Mesendoderm (in vitro differentiated cells): ENCODE measurements at regions not wholly inside any gene's neighbourhood (a gene's known extent, or its start where the extent isn't known, plus 50 kb on each side); places are given as distances from the start of the nearest gene placed in this dataset.
A peak's percentile ranks its signal among the peaks of the same experiment; 100 is the strongest.
"Not testable (repeated sequence)": the region's sequence is repeated elsewhere in the genome, so short reads cannot be mapped to it uniquely, and the experiment has no call there.

Experiments used
- DNase-seq: peaks from one replicate; pipeline ENCODE4 v3.0.0; 2013
- H2AK5ac ChIP-seq: 2 replicates; pipeline ENCODE4 v1.6.1; 2013; ENCODE audit warnings: low read length, inconsistent platforms
- H2BK120ac ChIP-seq: 2 replicates; pipeline ENCODE4 v1.6.1; 2013; ENCODE audit warnings: low read depth, mild to moderate bottlenecking, low read length, moderate library complexity, mixed read lengths
- H2BK15ac ChIP-seq: replicated peaks from 2 replicates; pipeline ENCODE4 v1.6.1; 2013; ENCODE audit warnings: low read depth, mild to moderate bottlenecking, moderate library complexity
- H2BK5ac ChIP-seq: 2 replicates; pipeline ENCODE4 v1.6.1; 2013; ENCODE audit warnings: low read length, inconsistent platforms
- H3K18ac ChIP-seq: 2 replicates; pipeline ENCODE4 v1.6.1; 2013; ENCODE audit warnings: mild to moderate bottlenecking, low read length, mixed read lengths
- H3K23ac ChIP-seq: one replicate; pipeline ENCODE4 v1.6.1; 2013; ENCODE audit warnings: low read length
- H3K27ac ChIP-seq: 2 replicates; pipeline ENCODE4 v1.5.1; 2013; ENCODE audit warnings: low read depth, mild to moderate bottlenecking, inconsistent platforms, low read length, moderate library complexity
- H3K27me3 ChIP-seq: 2 replicates; pipeline ENCODE4 v1.6.1; 2013; ENCODE audit warnings: low read length, control low read depth, mild to moderate bottlenecking, inconsistent platforms; ENCODE audit not compliant: insufficient read depth, poor library complexity
- H3K36me3 ChIP-seq: 2 replicates; pipeline ENCODE4 v1.6.1; 2013; ENCODE audit warnings: low read length, inconsistent platforms; ENCODE audit not compliant: control insufficient read depth, insufficient read depth
- H3K4ac ChIP-seq: one replicate; pipeline ENCODE4 v1.6.1; 2013; ENCODE audit warnings: low read depth, mild to moderate bottlenecking, low read length, moderate library complexity
- H3K4me1 ChIP-seq: 2 replicates; pipeline ENCODE4 v1.6.1; 2013; ENCODE audit warnings: low read depth, low read length, inconsistent platforms; ENCODE audit not compliant: control insufficient read depth
- H3K4me2 ChIP-seq: 2 replicates; pipeline ENCODE4 v1.6.1; 2013; ENCODE audit warnings: low read length
- H3K4me3 ChIP-seq: 2 replicates; pipeline ENCODE4 v1.5.1; 2013; ENCODE audit warnings: mild to moderate bottlenecking, low read length
- H3K56ac ChIP-seq: one replicate; pipeline ENCODE4 v1.6.1; 2013; ENCODE audit warnings: low read length
- H3K79me1 ChIP-seq: 2 replicates; pipeline ENCODE4 v1.6.1; 2013; ENCODE audit warnings: low read length, inconsistent platforms
- H3K79me2 ChIP-seq: 2 replicates; pipeline ENCODE4 v1.6.1; 2013; ENCODE audit warnings: mild to moderate bottlenecking, low read length; ENCODE audit not compliant: control insufficient read depth, insufficient read depth
- H3K9ac ChIP-seq: 2 replicates; pipeline ENCODE4 v1.6.1; 2013; ENCODE audit warnings: low read length, inconsistent platforms
- H4K5ac ChIP-seq: one replicate; pipeline ENCODE4 v1.6.1; 2013; ENCODE audit warnings: low read length
- H4K8ac ChIP-seq: one replicate; pipeline ENCODE4 v1.6.1; 2013; ENCODE audit warnings: low read depth, mild to moderate bottlenecking, control low read depth, low read length, moderate library complexity
- WGBS: extraction: QIAGEN DNeasy Blood & Tissue Kit; methylation state at CpG from one replicate; pipeline ENCODE4 v1.1.7; 2013; ENCODE audit warnings: low lambda C conversion rate, missing lambda C conversion rate; ENCODE audit not compliant: insufficient coverage; ENCODE audit errors: extremely low coverage; 5-methylcytosine and 5-hydroxymethylcytosine counted together

DNA sequence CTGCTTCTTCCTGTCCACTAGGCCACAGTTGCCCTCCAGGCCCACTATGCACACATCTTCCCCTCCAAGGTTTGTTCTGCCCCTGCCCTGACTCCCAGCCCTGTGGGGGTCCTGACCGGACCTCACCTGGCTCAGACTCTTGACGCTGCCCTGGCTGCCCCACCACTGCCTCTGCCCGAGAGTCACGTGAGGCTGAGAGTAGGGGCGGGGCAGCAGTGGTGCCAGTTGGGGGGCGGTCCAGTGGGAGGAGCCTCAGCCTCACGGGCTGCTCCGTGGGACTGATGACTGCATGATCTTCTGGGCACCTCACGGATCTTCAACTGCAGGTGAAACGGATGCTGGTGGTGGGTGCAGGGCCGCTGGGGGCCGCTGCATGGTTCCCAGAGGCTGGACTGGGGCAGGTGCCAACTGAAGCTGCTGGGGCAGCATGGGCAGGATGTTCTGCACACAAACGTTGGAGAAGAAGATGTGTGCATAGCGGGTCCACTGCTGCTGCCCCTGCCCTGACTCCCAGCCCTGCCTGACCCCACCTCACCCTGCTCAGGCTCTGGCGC lies 77.6 kb downstream of the HHIPL2 start:
- H4K8ac ChIP-seq, H3K4ac ChIP-seq, H3K9ac ChIP-seq, H3K79me1 ChIP-seq, H2AK5ac ChIP-seq, H3K4me1 ChIP-seq, H3K56ac ChIP-seq, H3K27me3 ChIP-seq, H3K4me3 ChIP-seq, H3K27ac ChIP-seq, H3K79me2 ChIP-seq, H4K5ac ChIP-seq, H3K18ac ChIP-seq, H2BK120ac ChIP-seq, H3K4me2 ChIP-seq, H2BK15ac ChIP-seq, H3K36me3 ChIP-seq, H2BK5ac ChIP-seq, DNase-seq, H3K23ac ChIP-seq: not testable (repeated sequence)
- WGBS, result no CpG with 5 or more reads among the region's 15 CpGs

DNA sequence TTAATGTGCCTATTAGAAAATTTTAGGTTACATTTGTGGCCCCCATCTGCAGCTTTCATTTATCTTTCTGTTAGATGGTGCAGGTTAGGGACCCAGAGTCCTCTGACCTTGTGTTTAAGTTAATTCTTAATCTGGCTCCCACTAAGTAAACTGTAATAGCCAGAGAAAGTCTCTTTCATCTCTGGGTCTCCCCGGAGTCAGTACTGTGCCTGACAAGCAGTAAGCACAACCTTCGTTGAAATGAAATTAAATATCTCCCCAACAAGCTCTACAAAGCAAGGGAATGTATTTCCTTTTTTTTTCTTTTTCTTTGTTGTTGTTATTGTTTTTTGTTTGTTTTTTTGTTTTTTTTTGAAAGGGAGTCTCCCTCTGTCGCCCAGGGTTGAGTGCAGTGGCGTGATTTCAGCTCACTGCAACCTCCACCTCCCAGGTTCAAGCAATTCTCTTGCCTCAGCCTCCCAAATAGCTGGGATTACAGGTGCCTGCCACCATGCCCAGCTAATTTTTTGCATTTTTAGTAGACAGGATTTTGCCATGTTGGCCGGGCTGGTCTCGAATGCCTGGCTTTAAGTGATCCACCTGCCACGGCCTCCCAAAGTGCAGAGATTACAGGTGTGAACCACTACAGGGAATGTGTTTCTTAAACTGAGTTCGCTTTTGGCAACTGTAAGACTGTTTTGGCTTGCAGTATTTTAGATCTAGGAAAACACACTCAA lies 81.6 kb downstream of the HHIPL2 start:
- Histone ChIP-seq H4K8ac (peak overlapping the region; percentile 60), H2BK120ac (no peak overlapping the region), H3K79me2 (no peaks in the 10 kb centered on the region), H2AK5ac (no peak overlapping the region), H2BK15ac (no peak overlapping the region), H3K9ac (no peak overlapping the region), H3K23ac (no peak overlapping the region), H2BK5ac (no peak overlapping the region), H3K36me3 (no peaks in the 10 kb centered on the region), H3K4ac (no peak overlapping the region), H4K5ac (no peak overlapping the region), H3K56ac (no peak overlapping the region), H3K4me3 (no peak overlapping the region), H3K4me2 (no peak overlapping the region), H3K79me1 (no peaks in the 10 kb centered on the region), H3K4me1 (no peaks in the 10 kb centered on the region), H3K18ac (no peak overlapping the region), H3K27me3 (no peaks in the 10 kb centered on the region), H3K27ac (no peak overlapping the region)
- WGBS, result no CpG with 5 or more reads among the region's 8 CpGs
- DNase-seq, result no peak

DNA sequence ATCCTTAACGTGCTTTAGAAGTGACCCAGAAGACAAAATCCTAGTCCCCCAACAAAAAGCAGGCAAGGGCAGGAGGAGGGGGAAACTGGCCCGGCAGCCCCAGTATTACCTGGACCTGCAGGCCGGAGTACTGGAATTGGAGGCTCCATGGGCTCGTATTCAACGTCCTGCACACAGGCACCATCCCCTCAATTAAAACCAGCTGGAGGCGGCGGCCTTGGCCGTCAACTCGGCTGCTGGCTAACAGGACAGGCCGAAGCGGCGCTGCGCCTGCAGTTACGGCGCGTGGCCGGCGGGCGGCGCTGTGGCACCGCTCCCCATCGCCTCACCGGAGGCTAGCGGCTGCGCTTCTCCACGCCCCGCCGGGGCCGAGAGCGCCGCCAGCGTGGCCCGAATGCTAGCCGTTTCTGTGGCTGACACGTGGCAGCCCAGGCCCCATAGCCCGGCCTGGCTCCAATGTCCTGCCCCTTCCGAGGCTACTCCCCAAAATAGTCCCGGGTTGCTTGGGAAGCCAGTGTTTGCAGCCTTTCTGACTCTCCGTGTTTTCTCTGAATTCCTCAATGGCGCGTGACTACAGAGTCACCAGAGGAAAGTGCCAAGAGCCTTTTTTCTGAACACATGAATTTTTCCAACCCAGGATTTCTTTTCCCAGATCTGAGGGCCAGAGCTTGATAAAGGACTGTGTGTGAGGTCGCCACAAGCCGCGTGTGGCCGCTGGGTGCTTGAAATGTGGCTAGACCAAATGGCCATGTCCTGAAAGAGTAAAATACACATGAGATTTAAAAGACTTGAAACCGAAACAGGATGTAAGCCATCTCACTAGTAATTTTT lies 82.5 kb downstream of the HHIPL2 start:
- H3K79me1 ChIP-seq, result no peaks in the 10 kb centered on the region
- no CpG with 5 or more reads among the region's 46 CpGs for WGBS
- H3K56ac ChIP-seq, result peak overlapping the region; percentile 78
- no peak overlapping the region for H4K5ac ChIP-seq
- no peak overlapping the region for H3K18ac ChIP-seq
- no peak overlapping the region for H2AK5ac ChIP-seq
- no peak overlapping the region for H2BK120ac ChIP-seq
- no peak overlapping the region for H4K8ac ChIP-seq
- H3K23ac ChIP-seq, result no peak overlapping the region
- no peak overlapping the region for H2BK5ac ChIP-seq
- H3K4me1 ChIP-seq, result no peaks in the 10 kb centered on the region
- peak overlapping the region; percentile 11 for H3K27ac ChIP-seq
- H3K27me3 ChIP-seq, result no peaks in the 10 kb centered on the region
- peak; percentile 98 for DNase-seq
- peak overlapping the region; percentile 15 for H3K4me3 ChIP-seq
- no peak overlapping the region for H2BK15ac ChIP-seq
- no peak overlapping the region for H3K4ac ChIP-seq
- peak overlapping the region; percentile 56 for H3K4me2 ChIP-seq
- H3K36me3 ChIP-seq, result no peaks in the 10 kb centered on the region
- H3K9ac ChIP-seq, result peak overlapping the region; percentile 78
- H3K79me2 ChIP-seq, result no peaks in the 10 kb centered on the region

DNA sequence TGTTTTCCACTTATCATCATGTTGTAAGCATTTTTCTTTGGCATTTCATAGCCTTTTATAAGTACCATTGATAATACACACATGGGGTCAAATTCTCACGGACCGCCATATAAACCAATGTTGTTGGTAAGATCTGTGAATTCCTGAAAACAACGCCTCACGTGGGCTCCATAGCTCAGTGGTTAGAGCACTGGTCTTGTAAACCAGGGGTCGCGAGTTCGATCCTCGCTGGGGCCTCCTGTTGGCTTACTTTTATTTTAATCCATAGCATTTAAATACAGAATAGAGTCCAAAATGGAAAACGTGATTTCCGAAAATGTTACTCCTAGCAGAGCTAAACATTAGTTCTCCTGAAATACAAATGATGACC lies 83.1 kb downstream of the HHIPL2 start:
- Histone ChIP-seq H4K8ac (no peak overlapping the region), H2AK5ac (no peak overlapping the region), H3K27ac (no peak overlapping the region), H2BK5ac (no peak overlapping the region), H3K56ac (peak overlapping the region; percentile 72), H3K79me2 (no peaks in the 10 kb centered on the region), H3K27me3 (no peaks in the 10 kb centered on the region), H3K18ac (no peak overlapping the region), H3K79me1 (no peaks in the 10 kb centered on the region), H3K4ac (no peak overlapping the region), H3K4me2 (peak overlapping the region; percentile 6), H4K5ac (no peak overlapping the region), H3K4me3 (peak overlapping the region; percentile 15), H2BK15ac (no peak overlapping the region), H3K23ac (no peak overlapping the region), H3K4me1 (no peaks in the 10 kb centered on the region), H3K36me3 (no peaks in the 10 kb centered on the region), H3K9ac (peak overlapping the region; percentile 61), H2BK120ac (no peak overlapping the region)
- peak; percentile 80 for DNase-seq
- no CpG with 5 or more reads among the region's 10 CpGs for WGBS

DNA sequence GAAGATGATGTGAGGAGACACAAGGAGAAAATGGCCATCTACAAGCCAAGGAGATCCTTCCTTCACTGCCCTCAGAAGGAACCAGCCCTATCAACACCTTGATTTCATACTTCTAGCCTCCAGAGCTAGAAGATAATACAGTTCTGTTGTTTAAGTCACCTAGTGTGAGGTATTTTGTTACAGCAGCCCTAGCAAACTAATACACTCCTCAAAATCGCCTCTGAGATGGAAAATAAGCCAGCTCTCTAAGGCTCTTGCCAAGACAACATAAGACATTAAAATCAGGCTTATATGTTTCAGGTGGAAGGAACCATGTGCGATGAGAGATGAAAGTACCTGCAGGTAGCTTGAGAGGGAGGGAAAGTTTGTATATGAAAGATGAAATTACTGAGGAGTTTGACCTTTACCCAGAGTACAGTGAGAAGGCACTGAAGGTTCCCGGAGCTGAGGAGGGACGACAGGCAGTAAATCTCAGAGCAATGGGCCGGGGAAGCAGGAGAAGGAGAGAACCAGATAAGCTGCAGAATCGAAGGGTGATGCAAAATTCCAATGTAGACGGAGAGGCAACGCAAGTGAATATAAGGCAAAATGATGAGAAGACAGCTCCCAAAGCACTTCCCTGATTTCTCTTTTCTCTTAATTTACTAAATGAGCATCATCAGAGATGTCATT lies 84.7 kb downstream of the HHIPL2 start:
- H2BK15ac ChIP-seq, result no peak overlapping the region
- H3K27ac ChIP-seq, result no peak overlapping the region
- no peaks in the 10 kb centered on the region for H3K27me3 ChIP-seq
- no peak overlapping the region for H4K5ac ChIP-seq
- no peaks in the 10 kb centered on the region for H3K4me1 ChIP-seq
- no peak overlapping the region for H3K4me2 ChIP-seq
- no peak overlapping the region for H3K18ac ChIP-seq
- no peak overlapping the region for H3K56ac ChIP-seq
- no peak overlapping the region for H2BK5ac ChIP-seq
- no peaks in the 10 kb centered on the region for H3K79me2 ChIP-seq
- no peak overlapping the region for H2BK120ac ChIP-seq
- no peak overlapping the region for H3K23ac ChIP-seq
- H3K4me3 ChIP-seq, result no peak overlapping the region
- no peaks in the 10 kb centered on the region for H3K79me1 ChIP-seq
- H3K4ac ChIP-seq, result no peak overlapping the region
- no peak overlapping the region for H4K8ac ChIP-seq
- no peak for DNase-seq
- H3K9ac ChIP-seq, result no peak overlapping the region
- WGBS, result no CpG with 5 or more reads among the region's 8 CpGs
- no peaks in the 10 kb centered on the region for H3K36me3 ChIP-seq
- no peak overlapping the region for H2AK5ac ChIP-seq
